IPS DF 6.9 (cell line): ENCODE measurements at regions not wholly inside any gene's neighbourhood (a gene's known extent, or its start where the extent isn't known, plus 50 kb on each side); places are given as distances from the start of the nearest gene placed in this dataset.

Experiments used
- DNase-seq: peaks from one replicate; pipeline ENCODE4 v3.0.0-alpha.2; 2013; ENCODE audit warnings: low read depth, low spot score
- H3K27ac ChIP-seq: one replicate; pipeline ENCODE4 v1.5.1; 2013; ENCODE audit warnings: low read length, control low read depth
- H3K27me3 ChIP-seq: 2 replicates; pipeline ENCODE4 v1.6.1; 2013; ENCODE audit warnings: mild to moderate bottlenecking, low read length; ENCODE audit not compliant: control insufficient read depth, insufficient read depth
- H3K36me3 ChIP-seq: 2 replicates; pipeline ENCODE4 v1.6.1; 2013; ENCODE audit warnings: low read length; ENCODE audit not compliant: control insufficient read depth, insufficient read depth
- H3K4me1 ChIP-seq: 2 replicates; pipeline ENCODE4 v1.6.1; 2013; ENCODE audit warnings: low read length; ENCODE audit not compliant: control insufficient read depth, insufficient read depth
- H3K4me3 ChIP-seq: 2 replicates; pipeline ENCODE4 v1.5.1; 2013; ENCODE audit warnings: mild to moderate bottlenecking, low read length
- H3K9me3 ChIP-seq: 2 replicates; pipeline ENCODE4 v1.6.1; 2013; ENCODE audit warnings: low read length, inconsistent platforms; ENCODE audit not compliant: control insufficient read depth, insufficient read depth
- WGBS: extraction: QIAGEN DNeasy Blood & Tissue Kit; methylation state at CpG from one replicate; pipeline ENCODE4 v1.1.7; 2013; ENCODE audit warnings: mixed read lengths, missing lambda C conversion rate; ENCODE audit not compliant: insufficient read length, insufficient coverage; 5-methylcytosine and 5-hydroxymethylcytosine counted together

DNA sequence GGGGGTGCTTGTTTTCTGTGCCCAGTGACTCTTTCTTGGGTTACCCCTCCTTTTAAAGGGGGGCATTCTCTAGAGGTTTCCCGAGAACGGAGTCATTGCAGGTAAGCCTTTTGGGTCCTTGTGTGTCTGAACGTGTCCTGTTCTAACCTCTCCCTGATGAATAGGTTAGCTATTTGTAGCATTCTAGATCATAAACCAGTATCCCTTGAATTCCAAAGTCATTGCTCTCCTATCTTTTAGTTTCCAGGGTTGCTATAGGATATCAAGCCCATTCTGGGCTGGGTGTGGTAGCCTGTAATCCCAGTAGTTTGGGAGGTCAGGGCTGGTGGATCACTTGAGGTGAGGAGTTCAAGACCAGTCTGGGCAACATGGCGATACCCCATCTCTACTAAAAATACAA lies 65.9 kb upstream of the YWHAQ start:
- H3K4me3 ChIP-seq = no peak overlapping the region
- H3K36me3 ChIP-seq = no peaks in the 10 kb centered on the region
- no peak for DNase-seq
- no CpG with 5 or more reads among the region's 4 CpGs for WGBS
- no peak overlapping the region for H3K27ac ChIP-seq
- no peaks in the 10 kb centered on the region for H3K9me3 ChIP-seq
- H3K4me1 ChIP-seq = no peaks in the 10 kb centered on the region
- no peaks in the 10 kb centered on the region for H3K27me3 ChIP-seq

DNA sequence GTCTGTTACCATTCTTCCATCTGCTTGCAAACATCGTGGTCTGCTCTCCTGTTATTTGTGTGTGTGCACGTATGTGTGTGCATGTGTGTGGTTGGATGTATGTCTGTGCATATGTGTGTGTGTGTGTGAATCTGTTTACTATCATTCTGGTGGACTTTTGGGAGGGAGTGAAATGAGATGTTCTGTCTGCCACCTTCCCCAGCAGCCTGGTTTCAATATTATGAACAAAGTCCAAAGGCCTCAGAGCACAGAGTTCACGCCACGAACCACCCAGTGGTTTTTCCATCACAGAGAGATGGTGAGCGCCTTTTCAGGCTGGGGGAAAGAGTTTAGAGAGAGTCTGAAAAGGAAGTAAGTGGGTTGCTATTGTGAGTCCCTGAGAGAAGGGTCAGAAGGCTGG lies 67.1 kb upstream of the YWHAQ start:
- Histone ChIP-seq H3K27ac (no peak overlapping the region), H3K4me1 (no peaks in the 10 kb centered on the region)
- no CpG with 5 or more reads among the region's 5 CpGs for WGBS

DNA sequence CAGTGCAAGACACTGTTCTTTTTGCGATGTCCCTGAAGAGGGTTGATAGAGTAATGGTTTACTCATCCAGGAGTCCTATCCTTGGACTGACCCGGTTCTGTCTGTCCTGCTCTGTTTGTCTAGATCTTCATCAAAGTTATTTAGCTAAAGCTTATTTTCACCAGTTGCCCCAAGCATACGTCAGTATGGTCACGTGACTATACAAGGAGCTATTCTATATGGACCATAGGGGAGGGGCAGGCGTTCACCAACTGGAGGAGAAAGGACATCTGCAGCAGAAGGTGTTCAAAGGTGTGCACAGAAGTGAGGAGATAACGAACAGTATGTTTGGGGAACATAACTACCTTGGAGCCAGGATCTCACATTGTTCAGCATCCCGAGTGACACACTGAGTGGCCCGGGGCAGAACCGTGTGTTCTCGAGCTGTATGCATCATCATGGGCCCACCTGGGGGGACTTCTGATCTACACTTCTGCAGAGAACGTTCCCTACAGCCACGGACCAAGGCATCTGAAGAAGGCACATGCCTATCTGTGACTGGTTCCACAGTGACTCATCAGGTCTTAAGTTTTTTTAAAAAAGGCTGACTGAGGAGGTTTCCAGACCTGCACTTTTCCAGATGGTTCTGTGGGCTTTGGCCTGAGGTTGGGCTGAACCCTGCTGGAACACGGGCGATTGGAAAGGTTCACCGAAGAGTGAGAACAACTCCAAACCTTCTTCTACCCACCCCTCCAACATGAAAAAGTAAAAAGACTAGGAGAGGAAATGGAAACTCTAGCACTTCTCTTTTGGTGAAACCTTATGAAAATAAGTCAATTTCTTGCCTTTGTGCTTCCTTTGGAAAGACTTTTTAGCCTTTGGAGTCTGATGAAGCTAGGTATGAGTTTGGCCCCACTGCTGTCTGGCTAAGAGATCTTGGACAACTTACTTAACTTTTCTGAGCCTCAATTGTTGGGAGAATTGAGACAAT lies 68.6 kb upstream of the YWHAQ start:
- no CpG with 5 or more reads among the region's 15 CpGs for WGBS
- no peaks in the 10 kb centered on the region for H3K36me3 ChIP-seq
- no peaks in the 10 kb centered on the region for H3K27me3 ChIP-seq
- no peak for DNase-seq
- no peak overlapping the region for H3K4me3 ChIP-seq
- H3K4me1 ChIP-seq = no peaks in the 10 kb centered on the region
- no peaks in the 10 kb centered on the region for H3K9me3 ChIP-seq
- no peak overlapping the region for H3K27ac ChIP-seq

More for the DNA sequence above, 67.1 kb upstream of the YWHAQ start:
- no peaks in the 10 kb centered on the region for H3K9me3 ChIP-seq
- H3K27me3 ChIP-seq = no peaks in the 10 kb centered on the region
- no peaks in the 10 kb centered on the region for H3K36me3 ChIP-seq
- H3K4me3 ChIP-seq = no peak overlapping the region
- DNase-seq = no peak

DNA sequence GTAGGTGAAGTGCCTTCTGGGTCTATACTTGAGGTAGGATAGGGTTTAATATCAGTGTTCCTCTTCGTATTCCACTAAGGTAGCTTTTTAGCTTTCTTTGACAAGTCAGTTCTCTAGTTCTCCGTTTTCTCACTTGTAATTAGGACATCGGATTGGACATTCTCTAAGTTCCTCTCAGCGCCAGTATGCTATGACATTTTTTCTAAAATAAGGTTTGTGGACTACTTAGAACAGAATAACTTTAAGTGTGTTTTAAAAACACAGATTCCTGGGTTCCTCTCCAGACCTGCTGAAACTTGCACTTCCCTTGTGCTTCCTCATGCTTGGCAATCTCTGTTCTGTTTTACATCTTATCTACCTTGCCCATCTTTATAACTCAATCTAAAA lies 69.3 kb upstream of the YWHAQ start:
- H3K27me3 ChIP-seq = no peaks in the 10 kb centered on the region
- WGBS = no CpG with 5 or more reads among the region's 4 CpGs
- DNase-seq = no peak
- no peaks in the 10 kb centered on the region for H3K4me1 ChIP-seq
- H3K9me3 ChIP-seq = 0 out of 2 replicates have a peak, but pooled peaks cover 1% of the 10 kb centered on the region
- H3K36me3 ChIP-seq = no peaks in the 10 kb centered on the region
- no peak overlapping the region for H3K4me3 ChIP-seq
- no peak overlapping the region for H3K27ac ChIP-seq

DNA sequence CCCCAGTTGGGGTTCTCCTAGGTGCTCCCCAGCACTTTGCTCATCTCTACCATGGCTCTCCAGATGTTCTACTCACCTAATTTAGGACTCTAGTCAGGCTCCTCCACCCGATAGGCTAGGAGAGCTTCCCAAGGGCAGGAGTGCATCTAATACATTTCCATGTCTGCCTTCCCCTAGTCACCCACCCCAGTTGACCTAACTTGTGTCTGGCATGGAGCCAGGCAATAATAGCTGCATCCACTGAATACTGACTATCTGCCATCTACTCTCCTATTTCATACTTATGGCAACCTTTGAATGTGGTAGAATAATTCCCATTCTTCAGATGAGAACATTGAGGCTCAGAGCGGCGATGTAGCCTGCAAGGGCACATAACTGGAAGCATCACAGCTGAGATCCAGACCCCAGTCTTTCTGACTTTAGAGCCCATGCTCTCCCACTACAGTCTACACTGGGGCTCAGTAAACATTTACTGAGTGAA lies 71.8 kb upstream of the YWHAQ start:
- H3K27ac ChIP-seq = no peak overlapping the region
- no peaks in the 10 kb centered on the region for H3K27me3 ChIP-seq
- no peaks in the 10 kb centered on the region for H3K36me3 ChIP-seq
- H3K4me1 ChIP-seq = no peaks in the 10 kb centered on the region
- no CpG with 5 or more reads among the region's 3 CpGs for WGBS
- 0 out of 2 replicates have a peak, but pooled peaks cover 1% of the 10 kb centered on the region for H3K9me3 ChIP-seq
- DNase-seq = no peak
- H3K4me3 ChIP-seq = no peak overlapping the region

DNA sequence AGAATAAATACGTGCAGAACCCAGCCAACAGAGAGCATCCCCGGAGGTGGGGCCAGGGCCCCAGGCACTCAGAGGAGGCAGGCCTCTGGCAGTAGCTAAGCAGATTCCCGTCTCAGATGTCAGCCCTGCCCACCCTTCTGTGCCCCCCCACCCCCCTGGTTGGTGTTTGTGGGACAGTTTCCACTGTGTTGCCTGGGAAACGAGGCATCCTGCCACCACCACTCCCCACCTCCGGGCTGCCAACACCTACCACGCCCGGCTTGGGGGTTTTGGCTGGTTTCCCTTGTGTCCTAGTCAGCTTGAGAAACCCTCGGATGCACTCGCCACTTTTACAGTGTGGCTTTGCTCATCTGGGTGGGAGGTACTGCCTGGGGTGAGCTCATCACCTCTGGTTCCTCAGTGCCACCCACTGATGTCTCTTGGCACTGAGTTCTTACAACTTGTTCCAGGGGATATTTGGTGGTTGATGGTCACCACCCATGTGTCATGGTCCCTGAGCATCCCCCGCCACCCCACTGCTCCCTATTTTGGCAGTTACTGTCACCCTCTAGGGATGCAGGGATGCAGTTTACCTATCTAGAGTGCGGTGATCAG lies 72.4 kb upstream of the YWHAQ start:
- Histone ChIP-seq H3K27me3 (no peaks in the 10 kb centered on the region), H3K27ac (no peak overlapping the region)
- DNase-seq = no peak

DNA sequence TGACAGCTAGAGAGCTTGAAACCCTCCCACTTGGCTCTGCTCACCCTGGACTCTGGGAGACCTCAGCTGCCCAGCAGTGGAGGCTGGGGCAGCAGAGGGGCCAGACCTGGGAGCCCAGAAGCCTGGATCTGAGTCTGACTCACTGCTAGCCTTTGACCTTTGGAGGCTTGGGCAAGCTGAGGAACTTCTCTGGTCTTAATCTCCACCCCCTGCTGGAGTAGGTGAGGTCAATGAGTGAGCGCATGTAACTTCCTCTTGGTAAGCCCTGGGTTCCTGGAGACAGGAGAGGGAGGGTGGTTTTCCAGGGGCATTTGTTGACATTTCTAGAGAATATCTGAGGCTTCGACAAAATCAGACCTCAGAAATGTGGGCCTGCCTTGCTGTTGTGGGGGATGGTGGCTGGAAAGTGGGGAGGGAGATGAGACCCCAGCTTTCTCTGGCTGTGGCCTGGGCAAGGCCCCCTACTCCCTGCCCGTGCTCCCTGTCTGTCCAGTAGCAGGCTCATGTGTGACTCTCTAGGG lies 73.0 kb upstream of the YWHAQ start:
- no peak for DNase-seq

More for the DNA sequence above, 72.4 kb upstream of the YWHAQ start:
- no peaks in the 10 kb centered on the region for H3K36me3 ChIP-seq
- H3K4me3 ChIP-seq = no peak overlapping the region
- WGBS = no CpG with 5 or more reads among the region's 11 CpGs
- no peaks in the 10 kb centered on the region for H3K4me1 ChIP-seq
- 0 out of 2 replicates have a peak, but pooled peaks cover 1% of the 10 kb centered on the region for H3K9me3 ChIP-seq

DNA sequence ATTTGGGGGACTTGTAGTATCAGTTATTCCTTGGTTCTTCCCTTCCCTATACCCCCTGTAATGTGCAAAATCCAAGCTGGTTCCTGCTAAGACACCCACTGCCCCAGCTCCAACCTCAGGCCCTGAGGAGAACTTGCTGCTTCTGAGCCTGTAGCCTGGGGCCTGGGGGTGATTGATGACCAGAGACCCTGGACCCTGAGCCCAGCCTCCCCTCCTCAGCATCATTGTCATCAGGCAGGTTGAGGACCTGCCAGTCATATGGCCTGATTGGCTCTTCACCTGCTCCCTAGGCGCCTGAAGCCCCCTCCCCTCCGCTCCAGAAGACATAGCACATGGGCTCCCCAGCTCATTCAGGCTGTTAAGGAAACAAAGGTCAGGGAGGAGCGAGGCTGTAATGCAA lies 73.8 kb upstream of the YWHAQ start:
- no peak for DNase-seq
- H3K9me3 ChIP-seq = 0 out of 2 replicates have a peak, but pooled peaks cover 1% of the 10 kb centered on the region
- no peak overlapping the region for H3K4me3 ChIP-seq
- no peaks in the 10 kb centered on the region for H3K4me1 ChIP-seq
- H3K27ac ChIP-seq = no peak overlapping the region
- no CpG with 5 or more reads among the region's 3 CpGs for WGBS
- H3K36me3 ChIP-seq = no peaks in the 10 kb centered on the region
- H3K27me3 ChIP-seq = no peaks in the 10 kb centered on the region

More for the DNA sequence above, 73.0 kb upstream of the YWHAQ start:
- Histone ChIP-seq H3K9me3 (0 out of 2 replicates have a peak, but pooled peaks cover 1% of the 10 kb centered on the region), H3K27ac (no peak overlapping the region), H3K27me3 (no peaks in the 10 kb centered on the region), H3K4me1 (no peaks in the 10 kb centered on the region), H3K4me3 (no peak overlapping the region), H3K36me3 (no peaks in the 10 kb centered on the region)
- WGBS = no CpG with 5 or more reads among the region's 3 CpGs

DNA sequence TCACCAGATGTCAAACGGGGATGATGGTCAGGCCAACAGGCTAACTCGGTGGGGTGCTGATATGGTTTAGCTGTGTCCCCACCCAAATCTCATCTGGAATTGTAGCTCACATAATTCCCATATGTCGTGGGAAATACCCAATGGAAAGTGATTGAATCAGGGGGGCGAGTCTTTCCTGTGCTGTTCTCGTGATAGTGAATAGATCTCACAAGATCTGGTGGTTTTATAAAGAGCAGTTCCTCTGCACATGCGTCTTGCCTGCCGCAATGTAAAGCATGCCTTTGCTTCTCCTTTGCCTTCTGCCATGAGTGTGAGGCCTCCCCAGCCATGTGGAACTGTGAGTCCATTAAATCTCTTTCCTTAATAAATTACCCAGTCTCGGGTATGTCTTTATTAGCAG lies 74.4 kb upstream of the YWHAQ start:
- no peak for DNase-seq
- Histone ChIP-seq H3K36me3 (no peaks in the 10 kb centered on the region), H3K27me3 (no peaks in the 10 kb centered on the region), H3K27ac (no peak overlapping the region), H3K9me3 (0 out of 2 replicates have a peak, but pooled peaks cover 1% of the 10 kb centered on the region), H3K4me1 (no peaks in the 10 kb centered on the region), H3K4me3 (no peak overlapping the region)
- no CpG with 5 or more reads among the region's 8 CpGs for WGBS

DNA sequence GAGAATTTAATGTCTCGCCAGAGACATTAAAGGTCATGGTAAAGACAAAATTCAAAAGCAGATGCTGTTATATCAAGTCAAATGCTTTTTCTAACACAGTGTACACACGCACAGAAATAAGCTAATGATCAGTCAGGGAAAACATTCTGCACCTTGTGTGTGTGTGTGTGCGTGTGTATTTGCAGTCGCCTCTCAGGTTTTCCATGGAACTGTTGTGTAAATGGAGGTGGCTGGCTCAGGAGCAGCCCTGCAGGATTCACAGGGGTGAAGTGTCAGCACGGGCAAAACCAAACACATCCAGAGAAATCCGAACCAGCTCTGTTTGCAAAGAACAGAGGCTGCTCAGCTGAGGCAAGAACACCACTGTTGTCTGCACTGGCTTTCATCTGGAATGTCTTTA lies 76.2 kb upstream of the YWHAQ start:
- H3K4me1 ChIP-seq = no peaks in the 10 kb centered on the region
- H3K36me3 ChIP-seq = no peaks in the 10 kb centered on the region
- H3K27me3 ChIP-seq = no peaks in the 10 kb centered on the region
- no peak for DNase-seq
- H3K4me3 ChIP-seq = no peak overlapping the region
- no peak overlapping the region for H3K27ac ChIP-seq
- 0 out of 2 replicates have a peak, but pooled peaks cover 1% of the 10 kb centered on the region for H3K9me3 ChIP-seq
- WGBS = no CpG with 5 or more reads among the region's 6 CpGs
